DMS53 (cell line): ENCODE measurements at regions not wholly inside any gene's neighbourhood (a gene's known extent, or its start where the extent isn't known, plus 50 kb on each side); places are given as distances from the start of the nearest gene placed in this dataset.
"Not testable (repeated sequence)": the region's sequence is repeated elsewhere in the genome, so short reads cannot be mapped to it uniquely, and the experiment has no call there.

Experiments used
- DNase-seq: peaks from one replicate; lab custom pipeline; 2025; lab: John Stamatoyannopoulos, UW

GRCh38 chr11:95647355-95647754 is 142.2 kb downstream of the FAM76B start:
- no peak for DNase-seq

DNA sequence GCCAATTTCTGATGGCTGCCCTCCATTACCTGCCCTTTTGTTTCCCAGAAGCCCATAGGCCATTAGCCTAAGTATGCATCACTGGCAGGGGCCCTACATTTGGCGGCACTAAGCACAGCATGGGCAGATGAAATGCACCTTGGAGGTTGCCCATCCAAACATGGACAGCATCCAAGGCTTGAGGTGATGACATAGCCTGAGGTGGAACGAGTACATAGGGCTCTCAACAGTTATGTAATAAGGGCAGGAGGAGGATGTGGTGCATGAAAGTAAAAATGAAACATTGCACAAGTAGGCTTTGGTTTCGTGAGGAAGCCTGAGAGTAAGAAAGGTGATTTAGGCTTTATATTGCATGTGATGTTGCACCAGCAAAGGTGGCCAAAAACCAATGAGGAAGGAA is 148.1 kb downstream of the FAM76B start:
- DNase-seq: no peak

DNA sequence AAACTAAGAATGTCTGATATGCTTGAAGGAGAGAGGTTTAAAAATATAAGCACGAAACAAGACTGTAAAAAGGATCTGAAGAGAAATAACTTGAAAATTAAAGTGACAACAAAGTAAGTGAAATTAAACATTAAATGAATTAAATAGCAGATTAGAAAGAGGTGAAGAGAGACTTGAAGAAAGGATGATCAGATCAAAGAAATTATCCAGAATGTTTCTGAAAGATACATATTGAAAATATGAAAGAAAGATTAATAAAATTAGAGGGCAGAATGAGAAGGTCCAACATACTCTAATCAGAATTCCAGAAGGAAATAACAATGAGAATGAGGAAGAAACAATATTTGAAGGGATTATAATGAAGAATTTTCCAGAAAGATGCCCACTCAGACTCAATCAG is 151.1 kb downstream of the FAM76B start:
- DNase-seq: no peak

DNA sequence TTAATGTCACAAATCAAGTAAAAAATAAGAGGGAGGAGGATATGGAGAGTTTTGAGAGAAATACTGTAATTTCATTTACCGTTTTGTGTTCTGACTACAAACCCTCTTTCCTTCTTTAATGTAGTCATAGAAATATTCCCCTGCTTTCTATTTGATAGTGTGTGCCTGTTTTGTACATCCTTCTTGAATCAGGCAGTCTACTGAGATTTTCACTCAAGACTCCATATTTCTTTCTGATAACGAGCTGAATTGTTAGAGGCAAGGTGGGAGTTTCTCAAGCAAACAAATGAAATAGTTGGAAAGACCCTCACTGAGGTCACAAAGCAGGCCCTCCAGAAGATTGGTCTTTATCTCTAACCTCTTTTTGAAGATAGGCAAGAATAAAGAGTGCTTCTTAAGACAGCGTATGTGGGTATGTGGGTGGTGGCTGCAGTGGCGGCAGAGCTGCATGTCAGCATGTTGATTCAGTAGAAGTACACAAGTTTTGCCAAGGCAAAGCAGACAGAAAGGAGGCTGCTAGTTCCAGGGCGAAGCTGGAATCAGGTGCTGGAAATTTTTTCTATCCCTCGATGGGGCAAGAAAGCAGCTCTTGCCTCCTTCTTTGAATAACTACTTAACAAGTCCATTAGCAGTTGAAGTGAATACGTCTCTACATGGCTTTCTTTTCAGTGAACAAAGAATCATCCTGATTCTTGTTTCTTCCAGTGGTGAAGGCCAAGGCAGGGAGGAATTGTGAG is 164.2 kb downstream of the FAM76B start:
- DNase-seq: no peak

GRCh38 chr11:95616256-95616804 is 173.3 kb downstream of the FAM76B start:
- no peak for DNase-seq

- DNase-seq: no peak
Observed at GRCh38 chr11:95611827-95612226, 177.8 kb downstream of the FAM76B start.

DNA sequence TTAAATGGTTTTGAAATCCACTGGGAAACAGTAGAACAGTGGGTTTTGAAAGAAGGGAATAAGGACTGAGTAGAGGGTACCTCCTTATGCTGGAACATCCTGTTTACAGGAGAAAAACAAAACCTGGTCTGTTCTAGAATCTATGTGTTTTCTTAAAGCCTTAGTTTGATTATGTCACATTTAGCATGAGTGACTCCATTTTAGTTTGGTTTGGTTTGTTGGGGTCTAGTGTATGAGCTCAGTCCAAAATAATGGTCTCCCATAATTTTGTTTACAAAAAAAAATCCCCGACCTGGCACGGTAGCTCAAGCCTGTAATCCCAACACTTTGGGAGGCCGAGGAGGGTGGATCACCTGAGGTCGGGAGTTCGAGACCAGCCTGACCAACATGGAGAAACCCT is 179.4 kb downstream of the FAM76B start:
- not testable (repeated sequence) for DNase-seq

GRCh38 chr11:95608093-95608492 is 181.5 kb downstream of the FAM76B start:
- DNase-seq: no peak

- DNase-seq: no peak
Observed at GRCh38 chr11:95606824-95607223, 182.8 kb downstream of the FAM76B start.

GRCh38 chr11:95605271-95605940 is 184.2 kb downstream of the FAM76B start:
- DNase-seq: no peak

DNA sequence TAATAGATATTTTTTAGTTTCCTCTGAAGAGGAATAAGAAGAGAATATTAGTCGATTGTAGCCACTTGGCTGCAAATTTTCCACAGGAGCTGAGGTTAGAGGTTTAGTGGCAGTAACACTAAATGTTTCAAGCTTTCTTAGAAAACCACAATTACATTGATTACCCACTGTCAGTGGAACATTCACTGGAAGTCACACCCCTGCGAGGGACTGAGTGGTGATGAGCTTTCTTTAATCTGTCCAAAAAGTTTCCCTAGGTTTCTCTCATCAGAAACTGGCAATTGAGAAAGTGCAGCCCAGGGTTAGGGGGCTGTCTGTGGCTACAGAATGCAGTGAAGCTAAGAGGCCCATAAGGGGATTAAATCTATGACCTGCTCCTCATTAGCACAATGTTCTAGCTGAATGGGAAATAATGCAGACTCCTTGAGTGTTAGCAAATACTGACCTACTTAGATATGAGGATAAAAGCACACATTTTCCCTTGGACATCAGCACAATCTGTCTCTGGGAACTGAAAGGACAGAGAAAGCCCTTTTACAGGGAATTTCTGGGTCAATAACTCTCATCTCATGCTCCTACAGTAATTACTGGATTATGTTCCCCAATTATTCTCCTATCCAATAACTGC is 189.5 kb downstream of the FAM76B start:
- DNase-seq: no peak

DNA sequence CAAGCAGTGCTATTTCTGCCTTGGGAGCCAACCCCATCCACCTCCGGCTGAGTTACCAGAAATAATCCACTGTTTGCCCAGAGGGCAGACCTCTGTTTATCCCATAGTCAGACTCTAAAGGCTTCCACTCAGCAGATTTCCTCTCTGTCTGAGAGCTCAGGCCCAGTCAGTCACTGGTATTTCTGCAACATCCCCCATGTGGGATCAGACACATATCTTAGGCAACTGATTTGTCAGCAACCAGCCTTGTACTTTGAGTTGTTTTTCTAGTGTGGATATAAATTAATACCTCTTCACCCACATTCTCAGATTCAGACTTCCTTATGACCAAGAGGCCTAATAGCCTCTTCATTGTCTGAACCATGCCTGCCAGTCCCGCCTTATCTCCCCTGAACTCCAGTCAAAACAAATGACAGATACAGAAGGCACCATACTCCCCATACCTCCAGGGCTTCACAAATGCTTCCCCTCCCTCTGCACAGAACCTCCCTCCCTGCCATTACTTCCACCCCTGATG is 193.6 kb downstream of the FAM76B start:
- DNase-seq: no peak

DNA sequence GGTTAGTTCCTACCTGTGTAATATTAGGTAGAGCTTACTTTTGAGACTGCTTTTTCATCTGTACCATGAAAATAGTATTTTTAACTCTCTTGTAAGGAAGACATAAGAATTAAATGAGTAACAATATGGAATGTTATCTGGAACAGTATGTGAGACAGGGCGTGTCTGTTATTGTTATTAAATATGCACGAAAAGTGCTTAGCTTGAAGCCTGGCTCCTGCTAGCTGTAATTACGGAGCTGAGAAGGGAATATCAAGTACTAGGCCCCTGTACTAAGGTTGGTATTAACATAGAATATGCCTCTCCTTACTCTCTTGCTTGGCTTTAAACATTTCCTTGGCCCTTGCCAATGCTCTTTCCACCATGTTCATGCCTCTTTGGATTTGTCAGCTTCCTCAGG is 194.0 kb downstream of the FAM76B start:
- no peak for DNase-seq

GRCh38 chr11:95593111-95593510 is 196.5 kb downstream of the FAM76B start:
- no peak for DNase-seq

GRCh38 chr11:95592471-95592870 is 197.1 kb downstream of the FAM76B start:
- DNase-seq: no peak

DNA sequence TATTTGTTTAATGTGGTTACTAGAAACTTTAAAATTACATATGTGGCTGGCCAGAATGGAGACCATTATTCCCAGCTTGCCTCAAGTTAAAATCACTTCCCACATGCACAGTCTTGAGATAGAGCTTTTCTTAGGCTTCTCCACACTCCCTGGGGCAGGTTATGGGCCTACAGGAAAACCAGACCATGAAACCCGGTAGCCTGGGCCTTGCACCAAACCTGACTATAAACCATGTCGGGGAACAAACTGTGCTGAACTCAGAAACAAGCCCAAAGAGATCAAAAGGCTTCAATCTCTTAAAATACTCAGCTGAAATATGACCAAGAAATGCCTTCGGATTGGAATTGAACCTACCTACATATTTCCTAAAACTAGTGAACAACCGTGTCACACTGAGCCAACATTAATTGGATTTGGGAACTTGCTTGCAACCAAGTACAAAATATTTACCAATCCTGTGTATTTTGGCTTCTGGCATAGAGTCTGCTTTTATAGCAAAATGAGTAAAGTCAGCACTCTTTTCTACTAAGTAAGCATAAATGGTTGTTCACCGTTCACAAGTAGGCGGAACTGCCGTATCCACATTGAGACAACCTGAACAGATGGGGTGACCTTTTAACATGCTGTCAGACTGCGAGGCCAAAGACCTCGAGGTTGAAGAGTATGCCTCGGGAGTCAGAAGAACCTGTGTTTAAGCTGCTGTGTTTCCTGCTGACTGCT is 199.5 kb downstream of the FAM76B start:
- no peak for DNase-seq

- DNase-seq: no peak
Observed at GRCh38 chr11:95588821-95589220, 200.8 kb downstream of the FAM76B start.

- DNase-seq: no peak
Observed at GRCh38 chr11:95586661-95587060, 202.9 kb downstream of the FAM76B start.

GRCh38 chr11:95586155-95586554 is 203.4 kb downstream of the FAM76B start:
- no peak for DNase-seq

GRCh38 chr11:95585752-95586077 is 203.9 kb downstream of the FAM76B start:
- DNase-seq: no peak

DNA sequence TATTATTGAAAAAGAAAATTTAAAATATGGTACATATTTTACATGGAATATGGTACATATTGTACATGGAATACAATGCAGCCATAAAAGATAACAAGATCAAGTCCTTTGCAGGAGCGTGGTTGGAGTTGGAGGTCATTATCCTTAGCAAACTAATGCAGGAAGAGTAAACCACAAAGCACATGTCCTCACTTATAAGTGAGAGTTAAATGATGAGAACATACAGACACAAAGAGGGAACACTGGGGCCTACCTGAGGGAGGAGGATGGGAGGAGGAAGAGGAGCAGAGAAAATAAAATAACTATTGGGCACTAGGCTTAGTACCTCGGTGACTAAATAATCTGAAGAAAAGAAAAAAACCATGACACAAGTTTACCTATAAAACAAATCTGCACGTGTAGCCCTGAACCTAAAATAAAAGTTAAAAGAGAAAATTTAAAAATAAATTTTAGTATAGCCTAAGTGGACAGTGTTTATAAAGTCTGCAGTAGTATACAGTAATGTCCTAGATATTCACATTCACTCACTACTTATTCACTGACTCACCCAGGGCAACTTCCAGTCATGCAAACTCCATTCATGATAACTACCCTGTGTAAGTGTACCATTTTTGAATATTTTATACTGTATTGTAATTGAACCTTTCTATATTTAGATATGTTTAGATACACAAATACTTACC is 204.4 kb downstream of the FAM76B start:
- no peak for DNase-seq

- DNase-seq: peak; percentile 21
Observed at GRCh38 chr11:95584589-95584988, 205.0 kb downstream of the FAM76B start.
